Right lobe of liver (tissue), 4 donors: ENCODE measurements at regions not wholly inside any gene's neighbourhood (a gene's known extent, or its start where the extent isn't known, plus 50 kb on each side); places are given as distances from the start of the nearest gene placed in this dataset.

Source experiments
- POLR2A ChIP-seq: fragments of 450-650 bp; IDR thresholded peaks from one replicate; pipeline ENCODE4 v1.6.1; 2017; ENCODE audit warnings: antibody characterized with exemption, mild to moderate bottlenecking
- TF ChIP-seq, protein P1 (sequence below), 4 donors: fragments of 200-600 bp in 3 of 4; fragments of 450-650 bp in 1 of 4; IDR thresholded peaks; one replicate each; pipeline versions ENCODE4 v1.5.1 to v1.8.0; 2016 to 2022; ENCODE audit warnings: antibody characterized with exemption in 4 of 4, mild to moderate bottlenecking in 2 of 4
- donor health status: DM: no; HTN: no; CAD: no.
- donor health status: DM: no; HTN: no; CAD: no.
- donor health status: DM: no; HTN: yes; CAD: no.

DNA sequence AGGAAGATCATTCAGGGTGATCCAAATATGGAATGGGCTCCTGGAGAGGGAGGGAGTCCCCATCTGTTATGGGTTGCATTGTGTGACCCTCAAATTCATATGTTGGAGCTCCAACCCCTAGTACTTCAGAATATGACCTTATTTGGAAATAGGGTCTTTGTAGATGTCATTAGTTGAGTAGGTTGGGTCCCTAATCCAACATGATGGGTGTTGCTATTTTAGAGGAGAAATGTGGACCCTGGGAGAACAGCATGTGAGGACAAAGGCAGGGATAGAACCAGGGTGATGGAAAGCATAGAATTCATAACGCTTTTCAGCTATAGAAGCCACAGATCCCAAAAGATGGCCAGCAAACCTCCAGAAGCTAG is 91.5 kb upstream of the SMNDC1 start:
- TF ChIP-seq, protein P1, sequence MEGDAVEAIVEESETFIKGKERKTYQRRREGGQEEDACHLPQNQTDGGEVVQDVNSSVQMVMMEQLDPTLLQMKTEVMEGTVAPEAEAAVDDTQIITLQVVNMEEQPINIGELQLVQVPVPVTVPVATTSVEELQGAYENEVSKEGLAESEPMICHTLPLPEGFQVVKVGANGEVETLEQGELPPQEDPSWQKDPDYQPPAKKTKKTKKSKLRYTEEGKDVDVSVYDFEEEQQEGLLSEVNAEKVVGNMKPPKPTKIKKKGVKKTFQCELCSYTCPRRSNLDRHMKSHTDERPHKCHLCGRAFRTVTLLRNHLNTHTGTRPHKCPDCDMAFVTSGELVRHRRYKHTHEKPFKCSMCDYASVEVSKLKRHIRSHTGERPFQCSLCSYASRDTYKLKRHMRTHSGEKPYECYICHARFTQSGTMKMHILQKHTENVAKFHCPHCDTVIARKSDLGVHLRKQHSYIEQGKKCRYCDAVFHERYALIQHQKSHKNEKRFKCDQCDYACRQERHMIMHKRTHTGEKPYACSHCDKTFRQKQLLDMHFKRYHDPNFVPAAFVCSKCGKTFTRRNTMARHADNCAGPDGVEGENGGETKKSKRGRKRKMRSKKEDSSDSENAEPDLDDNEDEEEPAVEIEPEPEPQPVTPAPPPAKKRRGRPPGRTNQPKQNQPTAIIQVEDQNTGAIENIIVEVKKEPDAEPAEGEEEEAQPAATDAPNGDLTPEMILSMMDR (IDR thresholded peaks at IDR 0.05) = no peak
- no peak for TF ChIP-seq POLR2A
